HEK293 (cell line): ENCODE measurements at regions not wholly inside any gene's neighbourhood (a gene's known extent, or its start where the extent isn't known, plus 50 kb on each side); places are given as distances from the start of the nearest gene placed in this dataset.

Experiments
- CTCF ChIP-seq: fragments of 450-650 bp; formaldehyde crosslinking; IDR thresholded peaks from 2 replicates; pipeline ENCODE4 v1.5.1; 2016; ENCODE audit warnings: missing biosample characterization, missing genetic modification characterization
- HIC1 ChIP-seq: fragments of 450-650 bp; formaldehyde crosslinking; IDR thresholded peaks from 2 replicates; pipeline ENCODE4 v1.5.1; 2016; ENCODE audit warnings: missing biosample characterization, missing genetic modification characterization
- MYNN ChIP-seq: fragments of 450-650 bp; formaldehyde crosslinking; IDR thresholded peaks from 2 replicates; pipeline ENCODE4 v1.5.1; 2016; ENCODE audit warnings: missing biosample characterization, missing genetic modification characterization, borderline replicate concordance
- SP7 ChIP-seq: fragments of 450-650 bp; formaldehyde crosslinking; IDR thresholded peaks from 2 replicates; pipeline ENCODE4 v1.5.1; 2016; ENCODE audit warnings: missing biosample characterization, missing genetic modification characterization

GRCh38 chr15:70344666-70345065 lies 246.9 kb upstream of the TLE3 start:
- TF ChIP-seq MYNN (tag by site-specific recombination) (no peak), CTCF (tag by site-specific recombination) (no peak), SP7 (tag by site-specific recombination) (no peak), HIC1 (no peak)
